ENCODE measurements at regions not wholly inside any gene's neighbourhood (a gene's known extent, or its start where the extent isn't known, plus 50 kb on each side); places are given as distances from the start of the nearest gene placed in this dataset.
"Not testable (repeated sequence)": the region's sequence is repeated elsewhere in the genome, so short reads cannot be mapped to it uniquely, and the experiment has no call there.

DNA sequence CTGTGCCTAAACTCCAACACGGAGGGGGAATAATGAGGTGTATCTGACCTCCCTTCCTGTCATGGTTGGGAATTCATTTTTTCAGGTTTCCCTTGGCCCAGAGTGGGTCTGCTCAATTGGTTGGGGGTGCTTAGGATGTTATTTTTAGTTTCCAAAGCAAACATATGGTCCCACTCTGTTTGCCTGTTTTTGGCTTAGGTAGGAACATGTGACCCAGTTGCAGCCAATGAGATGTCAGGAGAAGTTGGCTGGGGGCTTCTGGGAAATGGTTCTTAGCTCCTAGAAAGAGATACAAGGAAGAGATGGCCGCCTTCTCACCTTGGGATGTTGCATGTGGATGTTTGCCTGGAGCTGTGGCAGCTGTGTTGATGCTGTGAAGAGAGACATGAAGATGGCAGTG is 147.9 kb upstream of the RFLNA start:
- no peaks in the 10 kb centered on the region for H3K4me1 Mint-ChIP-seq (ENCODE audit: low read depth in 2 of 2)
- H3K9me3 Mint-ChIP-seq, result peaks cover 3 to 7% of the 10 kb centered on the region in 2 donors
- H3K27ac Mint-ChIP-seq, result no peak overlapping the region
- H3K36me3 Mint-ChIP-seq (ENCODE audit: insufficient read depth), result no peaks in the 10 kb centered on the region
- H3K27me3 Mint-ChIP-seq, result peaks cover 25 to 40% of the 10 kb centered on the region in 2 donors
- H3K4me3 Mint-ChIP-seq, result no peak overlapping the region
- no peak for ATAC-seq (replicated peaks)
- no peak for DNase-seq

GRCh38 chr12:124147575-124147974 is 147.3 kb upstream of the RFLNA start:
- no peak for DNase-seq
- no peak for ATAC-seq (replicated peaks)
- Mint-ChIP-seq H3K4me3 (no peak overlapping the region), H3K27ac (no peak overlapping the region), H3K9me3 (peaks cover 0 to 1% of the 10 kb centered on the region in 2 donors), H3K4me1 (ENCODE audit: low read depth in 2 of 2) (no peaks in the 10 kb centered on the region), H3K27me3 (peaks cover 25 to 40% of the 10 kb centered on the region in 2 donors), H3K36me3 (ENCODE audit: insufficient read depth) (no peaks in the 10 kb centered on the region)

GRCh38 chr12:124148481-124149273 is 146.2 kb upstream of the RFLNA start:
- Mint-ChIP-seq H3K27ac (no peak overlapping the region), H3K4me3 (no peak overlapping the region), H3K27me3 (peaks cover 33 to 37% of the 10 kb centered on the region in 2 donors), H3K9me3 (no peaks in the 10 kb centered on the region), H3K36me3 (ENCODE audit: insufficient read depth) (no peaks in the 10 kb centered on the region), H3K4me1 (ENCODE audit: low read depth in 2 of 2) (no peaks in the 10 kb centered on the region)
- ATAC-seq (replicated peaks) (no peak), DNase-seq (no peak)

- H3K36me3 Mint-ChIP-seq (ENCODE audit: insufficient read depth), result no peaks in the 10 kb centered on the region
- ATAC-seq (replicated peaks) (no peak), DNase-seq (no peak)
- no peaks in the 10 kb centered on the region for H3K9me3 Mint-ChIP-seq
- no peaks in the 10 kb centered on the region for H3K4me1 Mint-ChIP-seq (ENCODE audit: low read depth in 2 of 2)
- peaks cover 30 to 31% of the 10 kb centered on the region in 2 donors for H3K27me3 Mint-ChIP-seq
- H3K27ac Mint-ChIP-seq, result no peak overlapping the region
- no peak overlapping the region for H3K4me3 Mint-ChIP-seq
Measured at GRCh38 chr12:124149287-124149686, 145.6 kb upstream of the RFLNA start.

DNA sequence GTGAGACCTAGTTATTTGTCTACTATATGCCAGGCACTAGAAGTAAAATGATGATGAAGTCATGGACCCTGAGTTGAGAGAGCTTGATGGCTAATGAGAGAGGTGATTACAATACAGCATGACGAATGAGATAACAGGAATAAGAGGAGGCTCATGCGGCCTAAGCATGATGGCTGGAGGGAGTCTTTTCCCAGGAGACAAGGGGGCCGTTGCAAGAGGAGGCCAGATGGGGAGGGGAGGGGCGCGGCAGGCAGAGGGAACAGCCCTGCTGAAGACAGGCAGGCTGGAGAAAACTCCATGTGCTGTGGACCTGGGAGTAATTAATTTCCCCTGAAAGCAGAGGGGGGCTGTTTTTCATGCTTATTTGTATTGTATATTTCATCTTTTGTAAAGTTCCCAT is 144.7 kb upstream of the RFLNA start:
- ATAC-seq (replicated peaks), result no peak
- no peak overlapping the region for H3K27ac Mint-ChIP-seq
- H3K36me3 Mint-ChIP-seq (ENCODE audit: insufficient read depth), result no peaks in the 10 kb centered on the region
- no peak overlapping the region for H3K4me3 Mint-ChIP-seq
- DNase-seq, result no peak
- H3K27me3 Mint-ChIP-seq, result peaks cover 22 to 25% of the 10 kb centered on the region in 2 donors
- no peaks in the 10 kb centered on the region for H3K9me3 Mint-ChIP-seq
- H3K4me1 Mint-ChIP-seq (ENCODE audit: low read depth in 2 of 2), result no peaks in the 10 kb centered on the region

- Mint-ChIP-seq H3K9me3 (no peaks in the 10 kb centered on the region), H3K27ac (no peak overlapping the region), H3K36me3 (ENCODE audit: insufficient read depth) (no peaks in the 10 kb centered on the region), H3K4me3 (no peak overlapping the region), H3K4me1 (ENCODE audit: low read depth in 2 of 2) (no peaks in the 10 kb centered on the region), H3K27me3 (peaks cover 21 to 25% of the 10 kb centered on the region in 2 donors)
- no peak for DNase-seq
- no peak for ATAC-seq (replicated peaks)
Measured at GRCh38 chr12:124151583-124151982, 143.3 kb upstream of the RFLNA start.

DNA sequence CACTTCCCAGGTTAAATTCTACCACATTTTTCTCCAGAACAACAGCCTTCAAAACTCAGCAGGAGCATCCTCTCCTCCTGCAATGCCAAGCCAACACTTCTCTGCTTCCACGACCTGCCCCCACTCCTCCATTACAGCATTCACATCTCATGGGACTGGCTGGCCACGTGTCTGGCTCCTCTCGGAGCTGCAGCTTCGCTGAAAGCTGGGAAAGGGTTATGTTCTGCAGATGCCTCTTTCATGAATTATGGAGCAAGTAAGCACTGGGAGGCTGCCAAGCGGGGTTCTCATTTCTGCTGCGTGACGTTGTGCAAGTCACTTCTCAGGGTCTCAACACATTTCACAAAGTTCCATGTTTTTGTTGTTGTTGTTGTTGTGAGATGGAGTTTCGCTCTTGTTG is 142.2 kb upstream of the RFLNA start:
- DNase-seq (no peak), ATAC-seq (replicated peaks) (no peak)
- Mint-ChIP-seq H3K27ac (no peak overlapping the region), H3K4me1 (ENCODE audit: low read depth in 2 of 2) (no peaks in the 10 kb centered on the region), H3K36me3 (ENCODE audit: insufficient read depth) (no peaks in the 10 kb centered on the region), H3K27me3 (peaks cover 32 to 37% of the 10 kb centered on the region in 2 donors), H3K9me3 (no peaks in the 10 kb centered on the region), H3K4me3 (no peak overlapping the region)

GRCh38 chr12:124153392-124153791 is 141.5 kb upstream of the RFLNA start:
- H3K27me3 Mint-ChIP-seq, result peaks cover 38 to 40% of the 10 kb centered on the region in 2 donors
- H3K36me3 Mint-ChIP-seq (ENCODE audit: insufficient read depth), result no peaks in the 10 kb centered on the region
- DNase-seq (no peak), ATAC-seq (replicated peaks) (no peak)
- H3K9me3 Mint-ChIP-seq, result no peaks in the 10 kb centered on the region
- no peak overlapping the region for H3K4me3 Mint-ChIP-seq
- H3K27ac Mint-ChIP-seq, result no peak overlapping the region
- no peaks in the 10 kb centered on the region for H3K4me1 Mint-ChIP-seq (ENCODE audit: low read depth in 2 of 2)

GRCh38 chr12:124157406-124157805 is 137.5 kb upstream of the RFLNA start:
- H3K27me3 Mint-ChIP-seq, result peaks cover 42 to 51% of the 10 kb centered on the region in 2 donors
- DNase-seq, result no peak

GRCh38 chr12:124159655-124160054 is 135.2 kb upstream of the RFLNA start:
- H3K27ac Mint-ChIP-seq, result no peak overlapping the region
- no peaks in the 10 kb centered on the region for H3K4me1 Mint-ChIP-seq (ENCODE audit: low read depth in 2 of 2)
- H3K27me3 Mint-ChIP-seq, result peaks cover 35 to 42% of the 10 kb centered on the region in 2 donors
- no peaks in the 10 kb centered on the region for H3K36me3 Mint-ChIP-seq (ENCODE audit: insufficient read depth)
- no peaks in the 10 kb centered on the region for H3K9me3 Mint-ChIP-seq
- ATAC-seq (replicated peaks) (no peak), DNase-seq (no peak)
- H3K4me3 Mint-ChIP-seq, result no peak overlapping the region

More at GRCh38 chr12:124157406-124157805, 137.5 kb upstream of the RFLNA start:
- Mint-ChIP-seq H3K4me3 (no peak overlapping the region), H3K36me3 (ENCODE audit: insufficient read depth) (no peaks in the 10 kb centered on the region), H3K4me1 (ENCODE audit: low read depth in 2 of 2) (no peaks in the 10 kb centered on the region), H3K9me3 (no peaks in the 10 kb centered on the region), H3K27ac (no peak overlapping the region)
- no peak for ATAC-seq (replicated peaks)

DNA sequence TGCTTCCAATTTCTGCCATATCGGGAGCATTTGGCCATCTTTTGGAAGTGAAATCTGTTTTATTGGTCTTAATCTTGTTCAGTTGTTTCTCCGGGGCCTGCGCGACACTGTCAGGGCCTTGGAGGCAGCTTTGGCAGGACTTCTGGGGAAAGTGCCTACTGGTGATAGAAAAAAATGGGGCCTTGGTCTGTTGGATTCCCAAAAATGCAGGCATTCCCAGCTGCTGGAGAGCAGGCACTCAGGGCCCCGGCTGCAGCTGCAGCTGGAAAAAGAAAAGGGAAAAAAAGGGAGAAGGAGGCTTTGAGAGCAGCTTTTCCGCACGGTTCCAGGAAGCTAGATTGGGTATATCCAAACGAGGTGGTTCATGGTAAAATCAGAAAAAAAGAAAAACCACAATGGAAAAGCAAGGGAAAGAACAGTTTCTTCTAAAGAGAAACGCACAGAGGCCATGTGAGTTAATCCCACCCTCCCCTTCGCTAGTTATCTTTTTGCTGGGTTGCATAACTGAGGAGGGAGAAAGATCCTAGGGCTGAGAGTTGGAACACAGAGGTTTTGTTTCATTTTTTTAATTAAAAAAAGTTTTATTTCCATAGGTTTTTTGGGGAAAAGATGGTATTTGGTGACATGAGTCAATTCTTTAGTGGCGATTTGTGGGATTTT is 134.7 kb upstream of the RFLNA start:
- ATAC-seq (replicated peaks), result no peak
- no peaks in the 10 kb centered on the region for H3K36me3 Mint-ChIP-seq (ENCODE audit: insufficient read depth)
- no peak overlapping the region for H3K4me3 Mint-ChIP-seq
- no peaks in the 10 kb centered on the region for H3K9me3 Mint-ChIP-seq
- no peak for DNase-seq
- H3K27ac Mint-ChIP-seq, result no peak overlapping the region
- H3K27me3 Mint-ChIP-seq, result peaks cover 35 to 46% of the 10 kb centered on the region in 2 donors
- no peaks in the 10 kb centered on the region for H3K4me1 Mint-ChIP-seq (ENCODE audit: low read depth in 2 of 2)

GRCh38 chr12:124161402-124161801 is 133.5 kb upstream of the RFLNA start:
- ATAC-seq (replicated peaks); DNase-seq; H3K9me3 Mint-ChIP-seq; H3K4me1 Mint-ChIP-seq (ENCODE audit: low read depth in 2 of 2); H3K36me3 Mint-ChIP-seq (ENCODE audit: insufficient read depth); H3K27ac Mint-ChIP-seq; H3K4me3 Mint-ChIP-seq: not testable (repeated sequence)
- H3K27me3 Mint-ChIP-seq, result peaks cover 35 to 43% of the 10 kb centered on the region in 2 donors

GRCh38 chr12:124162151-124163110 is 132.5 kb upstream of the RFLNA start:
- Mint-ChIP-seq H3K4me3 (no peak overlapping the region), H3K27me3 (peaks cover 32 to 35% of the 10 kb centered on the region in 2 donors), H3K36me3 (ENCODE audit: insufficient read depth) (no peaks in the 10 kb centered on the region), H3K4me1 (ENCODE audit: low read depth in 2 of 2) (no peaks in the 10 kb centered on the region), H3K27ac (no peak overlapping the region), H3K9me3 (no peaks in the 10 kb centered on the region)
- ATAC-seq (replicated peaks) (no peak), DNase-seq (no peak)

Measured in effector memory CD8-positive, alpha-beta T cell (primary cell).